ENCODE measurements at regions not wholly inside any gene's neighbourhood (a gene's known extent, or its start where the extent isn't known, plus 50 kb on each side); places are given as distances from the start of the nearest gene placed in this dataset.
A peak's percentile ranks its signal among the peaks of the same experiment; 100 is the strongest.
"Not testable (repeated sequence)": the region's sequence is repeated elsewhere in the genome, so short reads cannot be mapped to it uniquely, and the experiment has no call there.

DNA sequence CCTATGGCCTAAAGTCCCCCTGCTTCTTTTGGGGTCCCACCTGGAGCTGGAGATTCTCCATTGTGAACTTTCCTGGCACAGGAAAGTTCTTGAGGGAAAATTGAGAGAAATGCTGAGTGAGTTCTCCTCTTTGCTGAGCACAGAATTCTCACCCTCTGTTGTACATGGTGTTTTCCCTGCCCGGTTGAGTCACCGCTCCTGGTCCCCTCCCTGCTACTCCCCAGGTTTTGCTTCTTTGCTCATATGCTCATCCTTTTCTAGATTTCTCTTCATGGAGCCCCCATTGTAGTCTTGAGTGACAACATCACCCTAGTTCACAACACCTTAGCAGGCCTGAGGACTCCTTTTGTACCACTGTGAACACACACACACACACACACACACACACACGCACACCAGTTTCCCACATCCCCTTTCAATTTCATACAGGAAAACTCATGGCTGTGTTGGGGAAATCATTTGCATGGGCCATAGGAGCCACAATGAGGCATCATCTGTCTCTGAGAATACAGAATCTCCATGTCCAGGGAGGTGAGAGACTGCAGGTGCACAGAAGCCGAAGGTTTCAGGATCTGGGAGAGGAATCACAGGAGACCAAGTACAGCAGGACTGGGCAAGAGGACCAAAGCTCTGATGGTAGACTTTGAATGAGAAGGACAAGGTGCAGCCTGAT, 585.3 kb downstream of the GOLGA6L6 start:
- Histone ChIP-seq H3K36me3 (no peaks in the 10 kb centered on the region), H3K9me3 (peaks cover 0 to 55% (median 15%) of the 10 kb centered on the region in 8 donors), H3K27ac (no peak overlapping the region), H3K4me1 (no peaks in the 10 kb centered on the region), H3K27me3 (replicated peaks in 1 of 7) (no peaks in the 10 kb centered on the region), H3K4me3 (no peak overlapping the region)
- intact Hi-C loops (cut with DNase I; ENCODE audit: low total_unique reads) = no loop called here
- no peak for TF ChIP-seq POLR2AphosphoS5 (IDR thresholded peaks at IDR 0.05)
- no peak for TF ChIP-seq CTCF (IDR thresholded peaks at IDR 0.05 in 8 of 11, conservative IDR thresholded peaks at IDR 0.05 in 3 of 11)
- TF ChIP-seq POLR2A (IDR thresholded peaks at IDR 0.05) = no peak
- WGBS, 5 donors = 69 to 89% (median 76%) methylated on average over 4 of the region's 4 CpGs
- peak; percentile 49 for DNase-seq

DNA sequence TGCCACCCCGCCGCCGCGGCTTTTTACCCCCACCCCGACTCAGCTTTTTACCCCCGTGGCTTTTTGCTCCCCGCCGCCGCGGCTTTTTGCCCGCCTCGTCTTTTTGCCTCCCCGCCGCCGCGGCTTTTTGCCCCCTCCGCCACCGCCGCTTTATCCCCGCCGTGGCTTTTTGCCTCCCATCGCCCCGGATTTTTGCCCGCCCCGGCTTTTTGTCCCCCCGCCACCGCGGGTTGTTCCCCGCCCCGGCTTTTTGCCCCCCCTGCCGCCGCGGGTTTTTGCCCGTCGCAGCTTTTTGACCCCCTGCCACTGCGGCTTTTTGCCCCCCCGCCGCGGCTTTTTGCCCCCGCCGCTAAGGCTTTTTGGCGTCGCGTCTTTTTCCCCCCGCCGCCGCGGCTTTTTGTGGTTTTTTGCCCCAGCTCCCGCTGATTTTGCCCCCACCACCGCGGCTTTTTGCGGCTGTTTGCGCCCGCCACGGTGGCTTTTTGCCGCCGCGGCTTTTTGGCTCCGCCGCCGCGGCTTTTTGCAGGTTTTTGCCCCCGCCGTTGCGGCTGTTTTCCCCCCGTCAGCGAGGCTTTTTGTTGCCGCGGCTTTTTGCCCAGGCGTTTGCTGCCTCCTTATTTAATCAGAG, 597.2 kb downstream of the GOLGA6L6 start:
- 38 to 65% (median 54%) methylated on average over 60 to 70 of the region's 70 CpGs for WGBS, 5 donors
- intact Hi-C loops (cut with DNase I; ENCODE audit: low total_unique reads) = no loop called here
- peak; percentile 30 for DNase-seq

GRCh38 chr15:19943515-19943914, 598.1 kb downstream of the GOLGA6L6 start:
- no peaks in the 10 kb centered on the region for H3K36me3 ChIP-seq
- WGBS, 5 donors = 39 to 66% (median 51%) methylated on average over 29 to 51 of the region's 51 CpGs
- no peak overlapping the region for H3K4me3 ChIP-seq
- H3K4me1 ChIP-seq = no peaks in the 10 kb centered on the region
- TF ChIP-seq POLR2A (IDR thresholded peaks at IDR 0.05) = no peak
- TF ChIP-seq POLR2AphosphoS5 (IDR thresholded peaks at IDR 0.05) = no peak
- no peak for TF ChIP-seq CTCF (IDR thresholded peaks at IDR 0.05 in 8 of 11, conservative IDR thresholded peaks at IDR 0.05 in 3 of 11)
- DNase-seq = peak; percentile 24
- intact Hi-C loops (cut with DNase I; ENCODE audit: low total_unique reads) = no loop called here
- peaks cover 0 to 53% (median 9%) of the 10 kb centered on the region in 8 donors for H3K9me3 ChIP-seq
- no peak overlapping the region for H3K27ac ChIP-seq
- H3K27me3 ChIP-seq (replicated peaks in 1 of 7) = peaks cover 0 to 36% (median 0%) of the 10 kb centered on the region in 7 donors

More for the DNA sequence above, 597.2 kb downstream of the GOLGA6L6 start:
- H3K4me1 ChIP-seq = no peaks in the 10 kb centered on the region
- no peak for TF ChIP-seq POLR2A (IDR thresholded peaks at IDR 0.05)
- TF ChIP-seq POLR2AphosphoS5 (IDR thresholded peaks at IDR 0.05) = no peak
- no peak for TF ChIP-seq CTCF (IDR thresholded peaks at IDR 0.05 in 8 of 11, conservative IDR thresholded peaks at IDR 0.05 in 3 of 11)
- H3K9me3 ChIP-seq = peaks cover 0 to 55% (median 11%) of the 10 kb centered on the region in 8 donors
- peaks cover 0 to 36% (median 0%) of the 10 kb centered on the region in 7 donors for H3K27me3 ChIP-seq (replicated peaks in 1 of 7)
- H3K27ac ChIP-seq = no peak overlapping the region
- H3K4me3 ChIP-seq = no peak overlapping the region
- no peaks in the 10 kb centered on the region for H3K36me3 ChIP-seq

- H3K27ac ChIP-seq; DNase-seq; H3K27me3 ChIP-seq (replicated peaks in 1 of 7); H3K4me3 ChIP-seq; H3K36me3 ChIP-seq; intact Hi-C loops (cut with DNase I; ENCODE audit: low total_unique reads); H3K4me1 ChIP-seq: not testable (repeated sequence)
- H3K9me3 ChIP-seq = peaks cover 0 to 50% (median 32%) of the 10 kb centered on the region in 8 donors
- WGBS, 5 donors = 39 to 47% (median 43%) methylated on average over 1 of the region's 1 CpG
Measured at GRCh38 chr15:19903281-19903680, 638.3 kb downstream of the GOLGA6L6 start.

DNA sequence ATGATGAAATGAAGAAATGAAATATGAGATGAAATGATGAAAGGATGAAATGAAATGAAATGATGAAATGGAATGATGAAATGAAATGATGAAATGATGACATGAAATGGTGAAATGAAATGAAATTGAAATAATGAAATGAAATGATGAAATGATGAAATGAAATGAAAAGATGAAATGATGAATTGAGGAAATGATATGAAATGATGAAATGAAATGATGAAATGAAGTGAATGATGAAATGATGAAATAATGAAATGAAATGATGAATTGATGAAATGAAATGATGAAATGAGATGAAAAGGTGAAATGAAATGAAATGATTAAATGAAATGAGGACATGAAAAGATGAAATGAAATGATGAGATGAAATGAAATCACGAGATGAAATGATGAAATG, 639.2 kb downstream of the GOLGA6L6 start:
- 51 to 73% (median 68%) methylated on average over 1 of the region's 1 CpG for WGBS, 5 donors
- H3K36me3 ChIP-seq; H3K4me3 ChIP-seq; DNase-seq; H3K4me1 ChIP-seq; intact Hi-C loops (cut with DNase I; ENCODE audit: low total_unique reads); H3K27me3 ChIP-seq (replicated peaks in 1 of 7); H3K27ac ChIP-seq: not testable (repeated sequence)
- peaks cover 0 to 48% (median 34%) of the 10 kb centered on the region in 8 donors for H3K9me3 ChIP-seq

DNA sequence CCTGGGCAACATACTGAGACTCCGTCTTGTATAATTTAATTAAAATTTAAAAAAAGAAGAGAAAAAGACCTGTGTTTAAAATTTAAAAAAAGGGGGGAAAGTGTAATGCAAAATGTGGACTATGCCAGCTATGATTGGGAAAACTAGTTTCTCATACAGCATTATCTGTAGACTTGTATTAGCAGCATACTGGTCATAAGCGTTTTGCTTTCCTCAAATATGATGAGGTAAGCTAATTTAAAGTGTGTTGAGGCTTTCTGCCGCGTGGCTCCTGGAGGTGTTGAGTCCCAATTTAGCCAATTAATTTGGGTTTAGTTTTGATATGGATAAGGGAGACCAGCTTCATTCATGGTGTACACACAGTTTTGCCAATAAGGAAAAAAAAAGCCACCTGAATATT, 640.2 kb downstream of the GOLGA6L6 start:
- DNase-seq; H3K4me1 ChIP-seq; intact Hi-C loops (cut with DNase I; ENCODE audit: low total_unique reads); H3K36me3 ChIP-seq; H3K4me3 ChIP-seq; H3K27me3 ChIP-seq (replicated peaks in 1 of 7); H3K27ac ChIP-seq: not testable (repeated sequence)
- WGBS, 5 donors = 62 to 77% (median 75%) methylated on average over 4 of the region's 4 CpGs
- H3K9me3 ChIP-seq = peaks cover 0 to 48% (median 35%) of the 10 kb centered on the region in 8 donors
